CD4-positive, alpha-beta T cell treated with Interleukin-21 for 1 hour (primary cell): ENCODE measurements at regions not wholly inside any gene's neighbourhood (a gene's known extent, or its start where the extent isn't known, plus 50 kb on each side); places are given as distances from the start of the nearest gene placed in this dataset.
"Not testable (repeated sequence)": the region's sequence is repeated elsewhere in the genome, so short reads cannot be mapped to it uniquely, and the experiment has no call there.

Source experiments
- DNase-seq: peaks from one replicate; pipeline ENCODE4 v3.0.0-alpha.2; 2020

- not testable (repeated sequence) for DNase-seq
Observed at GRCh38 chr2:89537862-89538261, 846.4 kb downstream of the RPIA start.

GRCh38 chr2:89544110-89544509 lies 852.6 kb downstream of the RPIA start:
- not testable (repeated sequence) for DNase-seq

- DNase-seq: not testable (repeated sequence)
Observed at GRCh38 chr2:89579154-89579553, 887.7 kb downstream of the RPIA start.

- DNase-seq: not testable (repeated sequence)
Observed at GRCh38 chr2:89582816-89583215, 891.3 kb downstream of the RPIA start.

GRCh38 chr2:89584046-89584445 lies 892.6 kb downstream of the RPIA start:
- DNase-seq: not testable (repeated sequence)

- DNase-seq: not testable (repeated sequence)
Observed at GRCh38 chr2:89584868-89585557, 893.5 kb downstream of the RPIA start.

GRCh38 chr2:89585558-89585920 lies 894.1 kb downstream of the RPIA start:
- peak; percentile 13 for DNase-seq

GRCh38 chr2:89599843-89600242 lies 908.4 kb downstream of the RPIA start:
- DNase-seq: not testable (repeated sequence)

- not testable (repeated sequence) for DNase-seq
Observed at GRCh38 chr2:89606514-89606913, 915.0 kb downstream of the RPIA start.

GRCh38 chr2:89610207-89610926 lies 918.9 kb downstream of the RPIA start:
- DNase-seq: not testable (repeated sequence)

- DNase-seq: not testable (repeated sequence)
Observed at GRCh38 chr2:89610927-89611515, 919.5 kb downstream of the RPIA start.

GRCh38 chr2:89611710-89612109 lies 920.2 kb downstream of the RPIA start:
- DNase-seq: not testable (repeated sequence)

- not testable (repeated sequence) for DNase-seq
Observed at GRCh38 chr2:89649268-89649667, 957.8 kb downstream of the RPIA start.

GRCh38 chr2:89679254-89679653 lies 987.8 kb downstream of the RPIA start:
- not testable (repeated sequence) for DNase-seq
